GM18868 (cell line): ENCODE measurements at regions not wholly inside any gene's neighbourhood (a gene's known extent, or its start where the extent isn't known, plus 50 kb on each side); places are given as distances from the start of the nearest gene placed in this dataset.

ENCODE experiments used
- ATAC-seq: cut with Tn5 transposase; IDR thresholded peaks from one replicate; pipeline ENCODE4 v1.9.1; 2021; ENCODE audit warnings: mild to moderate bottlenecking, moderate library complexity; ENCODE audit not compliant: unreplicated experiment

- no peak for ATAC-seq
Measured at GRCh38 chr14:100436745-100437406, 113.7 kb downstream of the SLC25A47 start.

- no peak for ATAC-seq
Measured at GRCh38 chr14:100438271-100438670, 115.1 kb downstream of the SLC25A47 start.

GRCh38 chr14:100438678-100439592 lies 115.8 kb downstream of the SLC25A47 start:
- ATAC-seq, result no peak

DNA sequence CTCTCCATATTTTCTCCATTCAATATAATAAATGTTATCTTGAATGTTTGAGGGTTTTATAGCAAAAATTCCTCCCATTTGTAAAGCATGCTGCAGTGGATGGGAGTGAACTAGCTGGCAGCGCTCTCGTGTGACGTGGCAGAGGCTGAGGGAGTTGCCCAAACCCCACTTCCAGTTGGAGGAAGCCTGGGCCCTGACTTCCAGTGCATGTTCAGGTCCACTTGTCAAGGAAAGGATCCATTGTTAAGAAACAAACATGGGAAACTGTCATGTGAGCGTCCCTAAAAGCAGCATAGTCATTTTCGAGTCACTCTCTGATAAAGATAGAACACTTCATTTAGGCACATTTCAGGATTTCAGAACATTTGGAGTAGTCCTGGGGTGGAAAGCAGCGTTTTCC lies 116.6 kb downstream of the SLC25A47 start:
- ATAC-seq, result no peak

- no peak for ATAC-seq
Measured at GRCh38 chr14:100440207-100440631, 117.1 kb downstream of the SLC25A47 start.

DNA sequence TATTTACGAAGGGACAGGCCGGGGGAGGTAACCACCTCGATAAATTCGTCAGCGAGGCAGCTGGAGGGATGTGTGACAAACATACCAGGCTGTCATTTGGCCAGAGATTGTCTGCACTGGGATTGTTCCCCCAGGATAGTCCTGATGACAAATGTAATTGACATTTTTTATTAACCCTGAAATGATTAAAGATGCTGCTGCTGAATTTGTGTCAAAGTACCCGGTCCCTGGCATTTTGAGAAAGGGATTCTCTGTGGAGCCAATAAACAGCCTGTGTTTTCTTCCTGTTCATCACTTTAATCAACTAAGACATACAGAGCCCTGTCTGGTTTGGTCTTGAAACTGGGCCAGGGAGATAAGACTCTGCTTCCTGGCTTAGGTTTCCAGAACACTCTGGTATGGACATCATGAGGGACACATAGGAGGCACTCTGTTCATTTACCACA lies 117.6 kb downstream of the SLC25A47 start:
- no peak for ATAC-seq

GRCh38 chr14:100441271-100441947 lies 118.3 kb downstream of the SLC25A47 start:
- ATAC-seq, result peak; percentile 45

- ATAC-seq, result no peak
Measured at GRCh38 chr14:100442036-100442435, 118.9 kb downstream of the SLC25A47 start.

- ATAC-seq, result no peak
Measured at GRCh38 chr14:100442498-100443490, 119.7 kb downstream of the SLC25A47 start.

DNA sequence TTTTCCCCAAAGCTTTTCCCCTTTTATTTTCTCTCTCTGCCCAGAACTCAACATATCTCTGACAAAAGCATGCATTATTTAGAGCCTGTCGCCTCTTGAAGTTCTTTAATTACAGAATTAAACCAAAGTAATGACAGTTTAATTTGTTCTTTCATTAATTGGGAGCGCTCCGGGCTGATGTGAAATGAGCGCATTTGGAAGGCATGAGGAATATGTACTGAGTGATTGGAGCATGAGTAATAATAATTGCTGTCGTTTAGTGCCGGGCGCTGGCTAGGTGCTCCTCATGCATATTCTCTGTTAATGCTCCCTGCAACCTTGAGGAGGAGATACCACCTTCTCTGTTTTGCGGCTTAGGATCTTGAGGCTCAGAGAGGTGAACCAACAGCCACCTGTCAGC lies 120.5 kb downstream of the SLC25A47 start:
- ATAC-seq, result no peak

DNA sequence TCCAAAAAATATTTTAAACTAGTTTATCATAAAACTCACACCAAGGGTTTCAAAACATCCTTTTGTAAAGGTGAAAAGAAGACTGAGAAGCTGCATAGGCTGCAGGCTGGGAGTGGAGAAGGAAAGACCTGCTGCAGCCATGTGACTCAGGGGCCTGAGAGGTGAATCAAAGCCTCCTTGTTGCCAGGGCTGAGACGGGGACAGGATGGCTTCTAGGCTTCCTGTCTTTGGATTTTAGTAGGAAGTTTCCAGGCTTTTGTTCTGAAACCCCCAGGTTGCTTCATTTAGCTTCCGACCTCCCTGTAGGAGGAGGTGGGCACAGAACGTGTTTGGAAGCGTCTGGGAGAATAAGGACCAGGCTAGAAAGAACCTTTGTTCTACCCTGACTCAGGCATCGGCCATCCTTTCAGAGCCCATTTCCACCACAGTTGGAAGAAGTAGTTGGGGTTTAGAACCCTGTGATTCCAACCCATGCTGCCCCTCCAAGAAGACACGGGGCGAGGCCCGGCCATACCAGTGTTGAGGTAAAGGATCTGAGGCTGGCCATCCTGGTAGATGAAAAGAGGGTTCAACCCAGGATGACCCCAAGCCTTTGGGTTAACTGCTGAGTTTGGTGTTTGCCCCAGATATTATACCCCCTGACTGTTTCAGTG lies 122.4 kb downstream of the SLC25A47 start:
- no peak for ATAC-seq

DNA sequence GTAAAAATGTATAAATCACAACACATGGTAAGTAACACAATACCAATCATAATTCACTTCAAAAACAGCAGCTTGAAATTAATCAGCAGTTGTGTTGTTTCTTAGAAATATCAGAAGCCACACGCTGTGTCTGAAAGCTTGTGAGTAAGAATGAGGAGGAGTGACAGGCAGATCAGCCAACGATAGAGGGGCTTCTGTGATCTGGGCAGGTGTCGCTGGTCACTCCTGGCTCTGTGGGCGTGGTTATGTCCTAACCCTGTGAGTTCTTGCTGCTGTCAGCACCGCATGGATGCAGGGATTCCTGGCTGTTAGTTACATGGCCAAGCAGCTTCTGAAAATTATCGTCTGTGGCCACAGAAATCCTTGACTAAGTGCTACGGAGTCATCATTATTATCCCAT lies 123.4 kb downstream of the SLC25A47 start:
- no peak for ATAC-seq

DNA sequence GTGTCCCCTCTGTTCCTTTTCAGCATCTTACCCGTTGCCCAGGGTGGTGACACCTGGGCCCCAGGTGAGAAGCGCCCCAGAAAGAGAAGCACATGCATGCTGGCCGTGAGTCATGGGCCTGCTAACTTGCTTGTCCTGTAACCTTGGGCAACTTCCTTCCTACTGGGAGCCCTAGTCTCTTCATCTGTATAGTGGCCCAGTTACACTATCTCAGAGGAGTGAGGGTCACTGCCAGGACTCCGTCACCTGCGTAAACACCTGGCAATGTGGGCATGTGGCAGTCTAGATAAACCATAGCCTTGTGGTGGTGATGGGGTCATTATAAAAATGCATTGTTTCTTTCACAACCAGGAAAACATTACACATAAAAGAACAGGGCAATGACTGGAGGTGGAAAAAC lies 125.2 kb downstream of the SLC25A47 start:
- ATAC-seq, result no peak

DNA sequence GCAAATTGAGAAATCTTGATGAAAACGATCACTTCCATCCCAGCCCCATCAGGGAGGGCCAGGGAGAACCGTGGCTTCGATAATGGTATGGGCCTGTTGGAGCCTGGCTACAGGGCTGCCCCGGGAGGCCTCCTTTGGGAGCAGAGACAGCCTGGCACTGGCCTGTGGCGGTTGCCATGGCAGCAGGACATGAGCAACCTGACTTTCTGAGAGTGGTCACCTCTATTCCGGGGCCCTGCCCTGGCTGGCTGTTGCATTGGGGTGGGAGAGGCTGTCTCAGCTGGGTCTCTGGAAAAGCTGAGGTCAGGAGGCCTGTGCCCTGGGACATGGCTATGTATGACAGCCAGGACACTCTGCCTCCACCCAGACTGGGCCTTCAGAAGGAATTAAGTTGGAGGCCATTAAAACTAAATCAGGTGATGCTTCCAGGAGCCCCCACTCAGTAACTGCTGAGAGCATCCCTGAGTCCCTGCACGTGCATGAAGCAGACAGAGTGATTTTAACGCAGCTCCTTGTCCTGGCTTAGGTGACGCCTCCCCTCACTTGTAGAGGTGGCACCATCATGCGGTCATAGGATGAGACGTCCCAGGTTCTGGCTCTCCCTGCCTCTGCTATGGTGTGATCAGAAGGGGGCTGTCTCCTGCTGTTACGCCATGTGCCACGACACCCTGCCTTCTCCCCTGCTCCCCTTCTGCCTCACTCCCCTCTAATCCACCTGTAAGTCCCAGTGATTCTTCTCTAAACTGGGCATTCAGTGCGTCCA lies 126.3 kb downstream of the SLC25A47 start:
- ATAC-seq, result no peak

DNA sequence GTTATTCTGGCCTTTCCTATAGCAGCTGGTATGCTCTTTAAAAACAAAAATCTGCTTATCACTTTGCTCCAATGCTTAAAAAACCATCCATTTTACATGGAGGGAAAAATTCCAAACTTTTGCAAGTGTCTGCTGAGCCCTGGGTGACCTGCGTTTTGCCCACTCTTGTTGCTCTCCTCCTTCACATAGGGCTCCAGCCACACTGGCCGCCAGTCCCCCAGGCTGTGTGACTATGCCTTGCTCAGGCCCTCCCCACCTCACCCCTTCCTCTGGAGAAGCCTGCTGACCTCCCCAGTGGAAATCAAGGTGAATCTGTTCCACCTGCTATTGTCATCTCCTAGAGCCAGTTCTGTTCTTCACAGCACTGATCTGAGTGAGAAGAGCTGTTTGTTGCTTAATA lies 126.9 kb downstream of the SLC25A47 start:
- no peak for ATAC-seq

GRCh38 chr14:100450736-100451135 lies 127.6 kb downstream of the SLC25A47 start:
- no peak for ATAC-seq

DNA sequence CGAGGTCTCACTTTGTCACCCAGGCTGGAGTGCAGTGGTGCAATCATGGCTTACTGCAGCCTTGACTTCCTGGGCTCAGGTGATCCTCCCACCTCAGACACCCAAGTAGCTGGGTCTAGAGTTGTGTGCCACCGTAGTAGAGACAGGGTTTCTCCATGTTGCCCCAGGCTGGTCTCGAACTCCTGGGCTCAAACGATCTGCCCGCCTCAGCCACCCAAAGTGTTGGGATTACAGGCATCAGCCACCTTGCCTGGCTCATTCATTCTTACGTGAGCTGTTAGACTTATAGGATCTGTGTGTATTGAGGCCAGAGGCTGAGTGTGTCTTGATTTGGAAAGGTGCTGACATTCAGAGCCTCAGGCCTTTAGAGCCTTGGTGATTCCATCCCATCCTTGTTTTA lies 128.1 kb downstream of the SLC25A47 start:
- ATAC-seq, result no peak

GRCh38 chr14:100453930-100454329 lies 130.8 kb downstream of the SLC25A47 start:
- no peak for ATAC-seq

GRCh38 chr14:100454437-100454836 lies 131.3 kb downstream of the SLC25A47 start:
- no peak for ATAC-seq
